GM06990 (cell line): ENCODE measurements at regions not wholly inside any gene's neighbourhood (a gene's known extent, or its start where the extent isn't known, plus 50 kb on each side); places are given as distances from the start of the nearest gene placed in this dataset.
"Not testable (repeated sequence)": the region's sequence is repeated elsewhere in the genome, so short reads cannot be mapped to it uniquely, and the experiment has no call there.

Experiments used
- DNase-seq: peaks from one replicate; pipeline ENCODE4 v3.0.0-alpha.2; 2011; ENCODE audit not compliant: insufficient read length; ENCODE audit errors: extremely low read depth
- H3K27me3 ChIP-seq: replicated peaks from 2 replicates; pipeline ENCODE4 v1.6.0; 2011; ENCODE audit warnings: low read length; ENCODE audit not compliant: control insufficient read depth, insufficient read depth
- H3K36me3 ChIP-seq: 2 replicates; pipeline ENCODE4 v1.5.1; 2011; ENCODE audit warnings: low read length; ENCODE audit not compliant: control insufficient read depth, insufficient read depth
- H3K4me3 ChIP-seq: replicated peaks from 2 replicates; pipeline ENCODE4 v1.5.1; 2011; ENCODE audit warnings: low read depth, mild to moderate bottlenecking, control low read depth, low read length
- TF ChIP-seq, protein P1 (sequence below): IDR thresholded peaks from 2 replicates; pipeline ENCODE4 v1.5.1; 2011; ENCODE audit warnings: low read length, control low read depth, mild to moderate bottlenecking, inconsistent platforms; ENCODE audit not compliant: insufficient read depth, poor library complexity, severe bottlenecking

DNA sequence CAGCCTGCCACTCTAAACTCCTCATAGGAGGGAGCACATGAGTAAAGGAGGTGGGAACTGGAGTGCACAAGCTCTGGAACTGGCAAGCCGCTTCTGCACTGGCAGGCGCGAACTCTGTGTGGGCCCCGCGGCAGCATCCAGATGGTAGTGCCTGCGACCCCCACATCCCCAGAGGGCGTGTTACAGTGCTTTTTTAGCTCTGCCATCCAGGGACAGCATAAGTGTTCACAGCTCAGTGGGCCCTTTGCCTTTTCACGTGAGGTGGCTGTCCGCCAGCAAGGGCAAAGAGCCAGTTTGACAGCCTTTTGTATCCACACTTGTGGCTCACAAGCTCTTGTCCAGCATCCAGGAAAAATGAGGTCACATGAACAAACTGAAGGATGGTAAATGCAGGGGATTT is 581.6 kb upstream of the DIAPH2 start:
- TF ChIP-seq, protein P1, sequence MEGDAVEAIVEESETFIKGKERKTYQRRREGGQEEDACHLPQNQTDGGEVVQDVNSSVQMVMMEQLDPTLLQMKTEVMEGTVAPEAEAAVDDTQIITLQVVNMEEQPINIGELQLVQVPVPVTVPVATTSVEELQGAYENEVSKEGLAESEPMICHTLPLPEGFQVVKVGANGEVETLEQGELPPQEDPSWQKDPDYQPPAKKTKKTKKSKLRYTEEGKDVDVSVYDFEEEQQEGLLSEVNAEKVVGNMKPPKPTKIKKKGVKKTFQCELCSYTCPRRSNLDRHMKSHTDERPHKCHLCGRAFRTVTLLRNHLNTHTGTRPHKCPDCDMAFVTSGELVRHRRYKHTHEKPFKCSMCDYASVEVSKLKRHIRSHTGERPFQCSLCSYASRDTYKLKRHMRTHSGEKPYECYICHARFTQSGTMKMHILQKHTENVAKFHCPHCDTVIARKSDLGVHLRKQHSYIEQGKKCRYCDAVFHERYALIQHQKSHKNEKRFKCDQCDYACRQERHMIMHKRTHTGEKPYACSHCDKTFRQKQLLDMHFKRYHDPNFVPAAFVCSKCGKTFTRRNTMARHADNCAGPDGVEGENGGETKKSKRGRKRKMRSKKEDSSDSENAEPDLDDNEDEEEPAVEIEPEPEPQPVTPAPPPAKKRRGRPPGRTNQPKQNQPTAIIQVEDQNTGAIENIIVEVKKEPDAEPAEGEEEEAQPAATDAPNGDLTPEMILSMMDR: no peak
- no peak for DNase-seq
- Histone ChIP-seq H3K4me3 (no peak overlapping the region), H3K36me3 (no peaks in the 10 kb centered on the region), H3K27me3 (no peaks in the 10 kb centered on the region)

DNA sequence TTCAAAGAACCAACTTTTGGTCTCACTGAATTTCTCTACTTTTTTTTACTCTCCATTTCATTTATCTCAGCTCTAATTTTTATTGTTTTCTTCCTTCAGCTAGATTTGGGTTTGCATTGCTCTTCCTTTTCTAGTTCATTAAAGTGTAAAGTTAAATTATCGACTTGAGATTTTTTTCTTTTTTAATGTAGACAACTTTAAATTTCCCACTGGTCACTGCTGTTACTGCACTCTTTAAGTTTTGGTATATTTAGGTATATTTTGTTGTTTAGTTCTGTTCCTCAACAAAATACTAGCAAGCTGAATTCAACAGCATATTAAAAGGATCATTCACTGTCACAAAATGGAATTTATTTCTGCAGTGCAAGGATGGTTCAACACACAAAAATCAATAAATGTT is 572.0 kb upstream of the DIAPH2 start:
- DNase-seq: no peak
- TF ChIP-seq, protein P1: no peak
- H3K27me3 ChIP-seq: no peaks in the 10 kb centered on the region

DNA sequence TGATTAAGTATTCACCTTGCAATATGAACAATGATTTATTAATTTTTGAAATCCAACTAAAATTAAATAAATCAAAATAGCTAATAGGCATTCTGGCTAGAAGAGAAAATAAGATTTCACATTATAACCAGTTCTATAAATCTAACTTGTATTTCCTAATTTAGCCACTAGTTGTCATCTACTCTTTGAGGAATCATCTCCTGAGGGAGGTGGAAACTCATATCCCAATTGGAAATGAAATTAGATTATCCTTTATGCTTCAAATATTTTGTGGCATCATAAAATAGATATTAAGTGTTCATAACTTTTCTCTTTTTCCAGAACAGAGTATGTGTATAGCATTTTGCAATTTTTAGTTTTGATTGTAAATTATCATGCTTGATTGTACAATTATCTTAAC is 558.5 kb upstream of the DIAPH2 start:
- no peak for DNase-seq
- H3K27me3 ChIP-seq: no peaks in the 10 kb centered on the region
- no peak overlapping the region for H3K4me3 ChIP-seq
- TF ChIP-seq, protein P1: no peak
- H3K36me3 ChIP-seq: no peaks in the 10 kb centered on the region

More for the DNA sequence above, 572.0 kb upstream of the DIAPH2 start:
- Histone ChIP-seq H3K36me3 (no peaks in the 10 kb centered on the region), H3K4me3 (no peak overlapping the region)

DNA sequence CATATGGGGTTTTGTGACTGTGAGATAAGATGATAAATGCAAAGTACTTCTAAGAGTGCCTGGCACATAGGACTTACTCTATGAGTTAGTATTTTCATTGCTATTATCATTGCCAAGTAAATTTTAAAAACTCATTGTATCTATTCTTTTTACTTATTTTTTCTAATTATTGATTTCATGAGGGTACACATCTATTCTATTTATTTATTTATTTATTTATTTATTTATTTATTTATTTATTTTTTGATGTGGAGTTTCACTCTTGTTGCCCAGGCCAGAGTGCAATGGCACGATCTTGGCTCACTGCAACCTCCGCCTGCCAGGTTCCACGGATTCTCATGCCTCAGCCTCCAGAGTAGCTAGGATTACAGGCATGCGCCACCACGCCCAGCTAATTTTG is 556.6 kb upstream of the DIAPH2 start:
- H3K36me3 ChIP-seq, H3K4me3 ChIP-seq, DNase-seq, H3K27me3 ChIP-seq: not testable (repeated sequence)

DNA sequence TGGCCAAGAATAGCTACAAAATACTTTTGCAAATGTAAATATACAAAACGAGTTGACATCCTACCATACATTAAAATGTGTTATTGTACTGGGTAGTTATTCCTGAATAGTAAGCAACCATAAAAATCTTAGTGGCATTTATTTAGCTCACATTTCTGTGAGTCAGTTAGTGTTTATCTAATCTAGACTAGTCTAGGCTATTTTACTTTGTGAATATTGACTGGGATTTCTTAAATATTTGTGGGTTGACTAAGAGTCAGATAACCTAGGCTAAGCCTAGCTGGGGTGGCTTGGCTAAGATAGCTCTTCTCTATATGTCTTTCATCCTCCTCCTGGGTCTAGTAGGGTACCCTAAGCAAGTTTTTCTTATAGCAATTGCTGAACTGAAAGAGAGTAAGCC is 543.8 kb upstream of the DIAPH2 start:
- TF ChIP-seq, protein P1: no peak
- H3K27me3 ChIP-seq: no peaks in the 10 kb centered on the region
- H3K4me3 ChIP-seq: no peak overlapping the region
- DNase-seq: no peak
- H3K36me3 ChIP-seq: no peaks in the 10 kb centered on the region

DNA sequence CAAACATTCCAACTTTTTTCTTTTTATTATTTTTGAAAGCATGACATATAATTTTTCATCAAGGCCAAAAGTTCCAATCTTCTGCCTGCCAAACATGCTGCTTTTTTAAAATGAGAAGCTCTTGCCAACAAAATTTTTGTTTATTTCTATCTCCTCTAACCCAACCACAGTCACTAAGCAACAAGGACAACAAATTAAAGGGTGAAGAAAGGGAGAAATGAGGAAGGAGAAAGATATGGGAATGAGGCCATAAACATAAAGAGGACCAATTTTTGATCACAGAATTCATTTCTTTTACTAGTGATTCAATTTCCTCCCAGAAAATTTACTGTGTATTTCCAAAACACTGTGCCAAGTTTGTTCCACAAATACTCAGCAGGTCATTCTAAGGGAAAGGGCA is 537.0 kb upstream of the DIAPH2 start:
- no peaks in the 10 kb centered on the region for H3K36me3 ChIP-seq
- no peaks in the 10 kb centered on the region for H3K27me3 ChIP-seq
- TF ChIP-seq, protein P1: no peak
- H3K4me3 ChIP-seq: no peak overlapping the region
- no peak for DNase-seq
